A673 (cell line): ENCODE measurements at regions not wholly inside any gene's neighbourhood (a gene's known extent, or its start where the extent isn't known, plus 50 kb on each side); places are given as distances from the start of the nearest gene placed in this dataset.

Experiments used
- EZH2 ChIP-seq: fragments of 200-600 bp; sonication (generic); IDR thresholded peaks from 2 replicates; pipeline ENCODE4 v1.6.1; 2017; ENCODE audit warnings: borderline replicate concordance, low read depth, mild to moderate bottlenecking, mixed read lengths, antibody characterized with exemption, low read length; ENCODE audit not compliant: poor library complexity, severe bottlenecking
- TF ChIP-seq, protein P1 (sequence below): fragments of 300-800, 200-600 bp; sonication (generic); conservative IDR thresholded peaks from 2 replicates; pipeline ENCODE4 v1.5.1; 2017; ENCODE audit warnings: low read depth, mild to moderate bottlenecking, antibody characterized with exemption, low read length, moderate library complexity, mixed read lengths

DNA sequence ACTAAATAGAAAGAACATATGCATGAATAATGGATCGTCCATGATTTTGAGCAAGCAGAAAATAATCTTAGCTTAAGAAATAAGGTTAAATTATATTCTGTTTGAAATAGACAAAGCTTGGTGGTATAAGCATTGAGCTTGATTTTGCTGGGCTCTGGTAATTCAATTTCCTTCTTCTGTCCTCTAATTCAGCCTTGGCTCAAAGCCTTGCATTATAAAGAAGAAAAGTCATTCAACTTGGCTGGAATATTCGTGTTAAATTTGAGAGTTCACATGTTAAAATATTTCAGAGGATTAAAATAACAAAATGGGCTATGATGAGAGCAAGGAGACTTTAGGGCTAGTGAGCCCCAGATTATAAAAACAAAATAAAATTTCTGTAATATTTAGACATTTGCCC is 415.4 kb upstream of the PCDH20 start:
- TF ChIP-seq, protein P1, sequence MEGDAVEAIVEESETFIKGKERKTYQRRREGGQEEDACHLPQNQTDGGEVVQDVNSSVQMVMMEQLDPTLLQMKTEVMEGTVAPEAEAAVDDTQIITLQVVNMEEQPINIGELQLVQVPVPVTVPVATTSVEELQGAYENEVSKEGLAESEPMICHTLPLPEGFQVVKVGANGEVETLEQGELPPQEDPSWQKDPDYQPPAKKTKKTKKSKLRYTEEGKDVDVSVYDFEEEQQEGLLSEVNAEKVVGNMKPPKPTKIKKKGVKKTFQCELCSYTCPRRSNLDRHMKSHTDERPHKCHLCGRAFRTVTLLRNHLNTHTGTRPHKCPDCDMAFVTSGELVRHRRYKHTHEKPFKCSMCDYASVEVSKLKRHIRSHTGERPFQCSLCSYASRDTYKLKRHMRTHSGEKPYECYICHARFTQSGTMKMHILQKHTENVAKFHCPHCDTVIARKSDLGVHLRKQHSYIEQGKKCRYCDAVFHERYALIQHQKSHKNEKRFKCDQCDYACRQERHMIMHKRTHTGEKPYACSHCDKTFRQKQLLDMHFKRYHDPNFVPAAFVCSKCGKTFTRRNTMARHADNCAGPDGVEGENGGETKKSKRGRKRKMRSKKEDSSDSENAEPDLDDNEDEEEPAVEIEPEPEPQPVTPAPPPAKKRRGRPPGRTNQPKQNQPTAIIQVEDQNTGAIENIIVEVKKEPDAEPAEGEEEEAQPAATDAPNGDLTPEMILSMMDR = no peak
- TF ChIP-seq EZH2 = no peak
